H9 (cell line): ENCODE measurements at regions not wholly inside any gene's neighbourhood (a gene's known extent, or its start where the extent isn't known, plus 50 kb on each side); places are given as distances from the start of the nearest gene placed in this dataset.

Experiments
- DNase-seq: peaks from one replicate; pipeline ENCODE4 v3.0.0-alpha.2; 2017
- H2AFZ ChIP-seq: one replicate; pipeline ENCODE4 v1.6.1; 2013; ENCODE audit warnings: mild to moderate bottlenecking, low read length, control low read depth, moderate library complexity
- H2AK5ac ChIP-seq: 2 replicates; pipeline ENCODE4 v1.6.1; 2013; ENCODE audit warnings: low read length, control low read depth, mixed read lengths; ENCODE audit not compliant: insufficient read length
- H2BK120ac ChIP-seq: one replicate; pipeline ENCODE4 v1.6.1; 2013; ENCODE audit warnings: low read depth, mild to moderate bottlenecking, low read length, control low read depth, inconsistent platforms; ENCODE audit not compliant: poor library complexity, severe bottlenecking
- H2BK12ac ChIP-seq: 2 replicates; pipeline ENCODE4 v1.6.1; 2013; ENCODE audit warnings: low read length, control low read depth, mixed read lengths, low read depth; ENCODE audit not compliant: insufficient read length
- H2BK15ac ChIP-seq: 2 replicates; pipeline ENCODE4 v1.6.1; 2013; ENCODE audit warnings: low read depth, low read length, control low read depth
- H2BK20ac ChIP-seq: one replicate; pipeline ENCODE4 v1.6.1; 2013; ENCODE audit warnings: low read depth, mild to moderate bottlenecking, low read length, control low read depth, inconsistent platforms; ENCODE audit not compliant: poor library complexity, severe bottlenecking
- H2BK5ac ChIP-seq: 2 replicates; pipeline ENCODE4 v1.6.1; 2013; ENCODE audit warnings: low read length, control low read depth, mixed read lengths; ENCODE audit not compliant: insufficient read length
- H3K14ac ChIP-seq: 2 replicates; pipeline ENCODE4 v1.6.1; 2013; ENCODE audit warnings: low read length, control low read depth; ENCODE audit not compliant: insufficient read depth
- H3K18ac ChIP-seq: 2 replicates; pipeline ENCODE4 v1.6.1; 2013; ENCODE audit warnings: low read depth, mild to moderate bottlenecking, mixed read lengths, low read length, control low read depth; ENCODE audit not compliant: insufficient read length
- H3K23ac ChIP-seq: 2 replicates; pipeline ENCODE4 v1.6.1; 2013; ENCODE audit warnings: low read length, control low read depth, mixed read lengths, low read depth; ENCODE audit not compliant: insufficient read length
- H3K23me2 ChIP-seq: 2 replicates; pipeline ENCODE4 v1.6.1; 2013; ENCODE audit warnings: low read depth, mild to moderate bottlenecking, mixed read lengths, low read length, control low read depth; ENCODE audit not compliant: insufficient read length, poor library complexity, severe bottlenecking
- H3K27ac ChIP-seq: 2 replicates; pipeline ENCODE4 v1.5.1; 2013; ENCODE audit warnings: low read length, control low read depth, mixed read lengths, low read depth; ENCODE audit not compliant: insufficient read length
- H3K27me3 ChIP-seq: 2 replicates; pipeline ENCODE4 v1.6.1; 2013; ENCODE audit warnings: low read length, control low read depth, inconsistent platforms; ENCODE audit not compliant: insufficient read depth
- H3K4ac ChIP-seq: 2 replicates; pipeline ENCODE4 v1.6.1; 2013; ENCODE audit warnings: low read depth, mild to moderate bottlenecking, control low read depth, inconsistent platforms, low read length, moderate library complexity
- H3K4me1 ChIP-seq: 2 replicates; pipeline ENCODE4 v1.6.1; 2013; ENCODE audit warnings: low read length, control low read depth, inconsistent platforms; ENCODE audit not compliant: insufficient read depth
- H3K4me2 ChIP-seq: 2 replicates; pipeline ENCODE4 v1.6.1; 2013; ENCODE audit warnings: low read length, control low read depth, mixed read lengths; ENCODE audit not compliant: insufficient read length, insufficient read depth
- H3K56ac ChIP-seq: 2 replicates; pipeline ENCODE4 v1.6.1; 2013; ENCODE audit warnings: low read depth, mild to moderate bottlenecking, mixed read lengths, low read length, control low read depth; ENCODE audit not compliant: insufficient read length
- H3K79me1 ChIP-seq: 2 replicates; pipeline ENCODE4 v1.6.1; 2013; ENCODE audit warnings: low read depth, mild to moderate bottlenecking, moderate library complexity, low read length, control low read depth, inconsistent platforms; ENCODE audit not compliant: insufficient read depth, poor library complexity, severe bottlenecking
- H3K79me2 ChIP-seq: 2 replicates; pipeline ENCODE4 v1.6.1; 2013; ENCODE audit warnings: low read length, control low read depth, inconsistent platforms; ENCODE audit not compliant: insufficient read depth
- H3K9ac ChIP-seq: 2 replicates; pipeline ENCODE4 v1.6.1; 2013; ENCODE audit warnings: low read length, control low read depth, mixed read lengths; ENCODE audit not compliant: insufficient read length; ENCODE audit errors: extremely low read depth
- H3K9me3 ChIP-seq: one replicate; pipeline ENCODE4 v1.6.1; 2013; ENCODE audit warnings: low read depth, low read length, inconsistent platforms; ENCODE audit not compliant: control insufficient read depth
- H3T11ph ChIP-seq: one replicate; pipeline ENCODE4 v1.6.1; 2013; ENCODE audit warnings: mild to moderate bottlenecking, low read length, control low read depth, inconsistent platforms
- H4K20me1 ChIP-seq: one replicate; pipeline ENCODE4 v1.6.1; 2013; ENCODE audit not compliant: control insufficient read depth, insufficient read length, insufficient read depth
- H4K5ac ChIP-seq: 2 replicates; pipeline ENCODE4 v1.6.1; 2013; ENCODE audit warnings: low read depth, mild to moderate bottlenecking, mixed read lengths, low read length, control low read depth; ENCODE audit not compliant: insufficient read length
- H4K8ac ChIP-seq: replicated peaks from 2 replicates; pipeline ENCODE4 v1.6.1; 2013; ENCODE audit warnings: low read length, control low read depth, mixed read lengths, low read depth; ENCODE audit not compliant: insufficient read length
- H4K91ac ChIP-seq: 2 replicates; pipeline ENCODE4 v1.6.1; 2013; ENCODE audit warnings: low read depth, mild to moderate bottlenecking, moderate library complexity, mixed read lengths, low read length, control low read depth; ENCODE audit not compliant: insufficient read length
- H3K27ac Mint-ChIP-seq, 3 experiments: 2 replicates in 2 of 3; 3 replicates in 1 of 3; pipeline ENCODE4 v1.8.0; 2020 to 2021; ENCODE audit warnings: mixed read lengths in 3 of 3, mild to moderate bottlenecking in 1 of 3, moderate library complexity in 1 of 3
- H3K27me3 Mint-ChIP-seq: 2 replicates; pipeline ENCODE4 v1.8.0; 2021; ENCODE audit warnings: low read depth, mild to moderate bottlenecking, moderate library complexity, mixed read lengths
- H3K36me3 Mint-ChIP-seq, 3 experiments: 2 replicates in 2 of 3; 3 replicates in 1 of 3; pipeline ENCODE4 v1.8.0; 2020 to 2021; ENCODE audit warnings: low read depth in 3 of 3, mixed read lengths in 3 of 3; ENCODE audit not compliant: insufficient read depth in 1 of 3
- H3K4me1 Mint-ChIP-seq, 2 experiments: 2 replicates each; pipeline ENCODE4 v1.8.0; 2020; ENCODE audit warnings: mixed read lengths in 2 of 2
- H3K4me3 Mint-ChIP-seq, 2 experiments: 2 replicates in 1 of 2; 3 replicates in 1 of 2; pipeline ENCODE4 v1.8.0; 2020 to 2021; ENCODE audit warnings: mild to moderate bottlenecking in 2 of 2, mixed read lengths in 2 of 2, moderate library complexity in 1 of 2
- H3K9me3 Mint-ChIP-seq, 2 experiments: 2 replicates in 1 of 2; 3 replicates in 1 of 2; pipeline ENCODE4 v1.8.0; 2020; ENCODE audit warnings: mild to moderate bottlenecking in 2 of 2, mixed read lengths in 2 of 2, moderate library complexity in 1 of 2
- WGBS: extraction: QIAGEN DNeasy Blood & Tissue Kit; methylation state at CpG from one replicate; pipeline ENCODE4 v1.1.7; 2013; ENCODE audit warnings: missing lambda C conversion rate, low lambda C conversion rate, mixed read lengths; ENCODE audit not compliant: insufficient read length; ENCODE audit errors: extremely low coverage; 5-methylcytosine and 5-hydroxymethylcytosine counted together
- TF ChIP-seq, protein P1 (sequence below): fragments of 200-600 bp; sonication (generic); conservative IDR thresholded peaks from 3 replicates; pipeline ENCODE4 v1.8.0; 2021; ENCODE audit warnings: antibody characterized with exemption, mild to moderate bottlenecking

GRCh38 chr14:61111731-61112130, 130.7 kb downstream of the SLC38A6 start:
- H3K4me1 Mint-ChIP-seq, result peaks cover 29 to 33% of the 10 kb centered on the region in 2 experiments
- H3K36me3 Mint-ChIP-seq, result peaks cover 22 to 32% (median 28%) of the 10 kb centered on the region in 3 experiments
- no peaks in the 10 kb centered on the region for H3K79me2 ChIP-seq
- H3K27me3 Mint-ChIP-seq, result peaks cover 3% of the 10 kb centered on the region
- no peaks in the 10 kb centered on the region for H3K23me2 ChIP-seq
- no peaks in the 10 kb centered on the region for H3K27me3 ChIP-seq
- H3K56ac ChIP-seq, result no peak overlapping the region
- no peak overlapping the region for H4K8ac ChIP-seq
- no peaks in the 10 kb centered on the region for H3K79me1 ChIP-seq
- H2AFZ ChIP-seq, result no peak overlapping the region
- no peak overlapping the region for H3T11ph ChIP-seq
- no peak overlapping the region for H3K4me3 Mint-ChIP-seq
- H2AK5ac ChIP-seq, result no peak overlapping the region
- H2BK20ac ChIP-seq, result no peak overlapping the region
- WGBS, result no CpG with 5 or more reads among the region's 5 CpGs
- H3K18ac ChIP-seq, result no peak overlapping the region
- H4K5ac ChIP-seq, result no peak overlapping the region
- peaks cover 24 to 38% of the 10 kb centered on the region in 2 experiments for H3K9me3 Mint-ChIP-seq
- no peak overlapping the region for H2BK5ac ChIP-seq
- H3K9me3 ChIP-seq, result peaks cover 22% of the 10 kb centered on the region
- no peak overlapping the region for H2BK120ac ChIP-seq
- H3K14ac ChIP-seq, result no peak overlapping the region
- H2BK12ac ChIP-seq, result no peak overlapping the region
- no peak for DNase-seq
- no peak overlapping the region for H2BK15ac ChIP-seq
- no peak overlapping the region for H4K91ac ChIP-seq
- no peak overlapping the region for H3K9ac ChIP-seq
- H3K27ac ChIP-seq, result no peak overlapping the region
- peaks cover 3% of the 10 kb centered on the region; the same call in 1 of the 2 replicates for H3K4me1 ChIP-seq
- no peak overlapping the region for H3K4me2 ChIP-seq
- no peak overlapping the region for H3K4ac ChIP-seq
- peak overlapping the region in 1 of 3 experiments; percentile 54; a peak in 1 of 7 replicates for H3K27ac Mint-ChIP-seq
- no peak overlapping the region for H3K23ac ChIP-seq
- TF ChIP-seq, protein P1, sequence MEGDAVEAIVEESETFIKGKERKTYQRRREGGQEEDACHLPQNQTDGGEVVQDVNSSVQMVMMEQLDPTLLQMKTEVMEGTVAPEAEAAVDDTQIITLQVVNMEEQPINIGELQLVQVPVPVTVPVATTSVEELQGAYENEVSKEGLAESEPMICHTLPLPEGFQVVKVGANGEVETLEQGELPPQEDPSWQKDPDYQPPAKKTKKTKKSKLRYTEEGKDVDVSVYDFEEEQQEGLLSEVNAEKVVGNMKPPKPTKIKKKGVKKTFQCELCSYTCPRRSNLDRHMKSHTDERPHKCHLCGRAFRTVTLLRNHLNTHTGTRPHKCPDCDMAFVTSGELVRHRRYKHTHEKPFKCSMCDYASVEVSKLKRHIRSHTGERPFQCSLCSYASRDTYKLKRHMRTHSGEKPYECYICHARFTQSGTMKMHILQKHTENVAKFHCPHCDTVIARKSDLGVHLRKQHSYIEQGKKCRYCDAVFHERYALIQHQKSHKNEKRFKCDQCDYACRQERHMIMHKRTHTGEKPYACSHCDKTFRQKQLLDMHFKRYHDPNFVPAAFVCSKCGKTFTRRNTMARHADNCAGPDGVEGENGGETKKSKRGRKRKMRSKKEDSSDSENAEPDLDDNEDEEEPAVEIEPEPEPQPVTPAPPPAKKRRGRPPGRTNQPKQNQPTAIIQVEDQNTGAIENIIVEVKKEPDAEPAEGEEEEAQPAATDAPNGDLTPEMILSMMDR, result no peak
- H4K20me1 ChIP-seq, result no peaks in the 10 kb centered on the region
